ENCODE measurements at regions not wholly inside any gene's neighbourhood (a gene's known extent, or its start where the extent isn't known, plus 50 kb on each side); places are given as distances from the start of the nearest gene placed in this dataset.

- DNase-seq (ENCODE audit: low read depth) = no peak
- TF ChIP-seq CTCF (IDR thresholded peaks at IDR 0.05; ENCODE audit: insufficient read depth, low read depth, low read length, missing control alignments) = no peak
- no peak overlapping the region for H3K4me3 ChIP-seq (ENCODE audit: low read depth, low read length)
These were observed 303.7 kb downstream of the LRIG3 start for GRCh38 chr12:58616618-58617017.

GRCh38 chr12:58621126-58621525 lies 299.2 kb downstream of the LRIG3 start:
- TF ChIP-seq CTCF (IDR thresholded peaks at IDR 0.05; ENCODE audit: insufficient read depth, low read depth, low read length, missing control alignments) = no peak
- no peak overlapping the region for H3K4me3 ChIP-seq (ENCODE audit: low read depth, low read length)
- DNase-seq (ENCODE audit: low read depth) = no peak

GRCh38 chr12:58629376-58629775 lies 290.9 kb downstream of the LRIG3 start:
- no peak overlapping the region for H3K4me3 ChIP-seq (ENCODE audit: low read depth, low read length)
- no peak for DNase-seq (ENCODE audit: low read depth)
- TF ChIP-seq CTCF (IDR thresholded peaks at IDR 0.05; ENCODE audit: insufficient read depth, low read depth, low read length, missing control alignments) = no peak

GRCh38 chr12:58633479-58633878 lies 286.8 kb downstream of the LRIG3 start:
- H3K4me3 ChIP-seq (ENCODE audit: low read depth, low read length) = no peak overlapping the region
- DNase-seq (ENCODE audit: low read depth) = no peak

GRCh38 chr12:58639318-58639934 lies 280.9 kb downstream of the LRIG3 start:
- DNase-seq (ENCODE audit: low read depth) = no peak
- no peak overlapping the region for H3K4me3 ChIP-seq (ENCODE audit: low read depth, low read length)
- no peak for TF ChIP-seq CTCF (IDR thresholded peaks at IDR 0.05; ENCODE audit: insufficient read depth, low read depth, low read length, missing control alignments)

More at GRCh38 chr12:58633479-58633878, 286.8 kb downstream of the LRIG3 start:
- TF ChIP-seq CTCF (IDR thresholded peaks at IDR 0.05; ENCODE audit: insufficient read depth, low read depth, low read length, missing control alignments) = no peak

GRCh38 chr12:58640314-58640713 lies 280.0 kb downstream of the LRIG3 start:
- H3K4me3 ChIP-seq (ENCODE audit: low read depth, low read length) = no peak overlapping the region
- no peak for TF ChIP-seq CTCF (IDR thresholded peaks at IDR 0.05; ENCODE audit: insufficient read depth, low read depth, low read length, missing control alignments)
- DNase-seq (ENCODE audit: low read depth) = no peak

GRCh38 chr12:58645946-58646345 lies 274.4 kb downstream of the LRIG3 start:
- TF ChIP-seq CTCF (IDR thresholded peaks at IDR 0.05; ENCODE audit: insufficient read depth, low read depth, low read length, missing control alignments) = no peak
- no peak for DNase-seq (ENCODE audit: low read depth)
- H3K4me3 ChIP-seq (ENCODE audit: low read depth, low read length) = no peak overlapping the region

Measured in GM12865 (cell line).